ENCODE measurements at regions not wholly inside any gene's neighbourhood (a gene's known extent, or its start where the extent isn't known, plus 50 kb on each side); places are given as distances from the start of the nearest gene placed in this dataset.

- no peak for TF ChIP-seq CTCF (IDR thresholded peaks at IDR 0.05; ENCODE audit: insufficient read depth, low read depth, low read length, missing control alignments)
- DNase-seq (ENCODE audit: low read depth) = no peak
- no peak overlapping the region for H3K4me3 ChIP-seq (ENCODE audit: low read length)
Measured at GRCh38 chr12:125889742-125890141, 824.5 kb downstream of the AACS start.

- no peak for TF ChIP-seq CTCF (IDR thresholded peaks at IDR 0.05; ENCODE audit: insufficient read depth, low read depth, low read length, missing control alignments)
- no peak overlapping the region for H3K4me3 ChIP-seq (ENCODE audit: low read length)
- no peak for DNase-seq (ENCODE audit: low read depth)
Measured at GRCh38 chr12:125890366-125890905, 825.2 kb downstream of the AACS start.

- DNase-seq (ENCODE audit: low read depth) = no peak
- H3K4me3 ChIP-seq (ENCODE audit: low read length) = no peak overlapping the region
- TF ChIP-seq CTCF (IDR thresholded peaks at IDR 0.05; ENCODE audit: insufficient read depth, low read depth, low read length, missing control alignments) = no peak
Measured at GRCh38 chr12:125890971-125891370, 825.7 kb downstream of the AACS start.

GRCh38 chr12:125892276-125892675, 827.0 kb downstream of the AACS start:
- peak; percentile 16 for DNase-seq (ENCODE audit: low read depth)
- TF ChIP-seq CTCF (IDR thresholded peaks at IDR 0.05; ENCODE audit: insufficient read depth, low read depth, low read length, missing control alignments) = no peak
- H3K4me3 ChIP-seq (ENCODE audit: low read length) = no peak overlapping the region

GRCh38 chr12:125902991-125903390, 837.8 kb downstream of the AACS start:
- no peak for DNase-seq (ENCODE audit: low read depth)
- no peak for TF ChIP-seq CTCF (IDR thresholded peaks at IDR 0.05; ENCODE audit: insufficient read depth, low read depth, low read length, missing control alignments)
- no peak overlapping the region for H3K4me3 ChIP-seq (ENCODE audit: low read length)

GRCh38 chr12:125907351-125907750, 842.1 kb downstream of the AACS start:
- no peak for TF ChIP-seq CTCF (IDR thresholded peaks at IDR 0.05; ENCODE audit: insufficient read depth, low read depth, low read length, missing control alignments)
- no peak for DNase-seq (ENCODE audit: low read depth)
- no peak overlapping the region for H3K4me3 ChIP-seq (ENCODE audit: low read length)

GRCh38 chr12:125919856-125920470, 854.7 kb downstream of the AACS start:
- H3K4me3 ChIP-seq (ENCODE audit: low read length) = no peak overlapping the region
- no peak for TF ChIP-seq CTCF (IDR thresholded peaks at IDR 0.05; ENCODE audit: insufficient read depth, low read depth, low read length, missing control alignments)

More at GRCh38 chr12:125919856-125920470, 854.7 kb downstream of the AACS start:
- DNase-seq (ENCODE audit: low read depth) = no peak

Measured in epithelial cell of esophagus (primary cell).